Urinary bladder (tissue), 3 donors: ENCODE measurements at regions not wholly inside any gene's neighbourhood (a gene's known extent, or its start where the extent isn't known, plus 50 kb on each side); places are given as distances from the start of the nearest gene placed in this dataset.

Source experiments
- DNase-seq: peaks from one replicate; pipeline ENCODE4 v3.0.0-alpha.2; 2015; ENCODE audit errors: extremely low spot score
- H3K27ac ChIP-seq: one replicate; pipeline ENCODE4 v1.5.1; 2013; ENCODE audit warnings: low read depth, mild to moderate bottlenecking, moderate library complexity
- H3K36me3 ChIP-seq: one replicate; pipeline ENCODE4 v1.6.1; 2013; ENCODE audit warnings: mild to moderate bottlenecking, moderate library complexity; ENCODE audit not compliant: insufficient read depth
- H3K4me1 ChIP-seq: one replicate; pipeline ENCODE4 v1.6.1; 2013; ENCODE audit warnings: mild to moderate bottlenecking, moderate library complexity; ENCODE audit not compliant: insufficient read depth
- H3K4me3 ChIP-seq: one replicate; pipeline ENCODE4 v1.5.1; 2013; ENCODE audit warnings: low read depth, low read length
- whole genome bisulfite sequencing: extraction: QIAGEN DNeasy Blood & Tissue Kit; methylation state at CpG from one replicate; pipeline ENCODE4 v1.1.7; 2013; 5-methylcytosine and 5-hydroxymethylcytosine counted together
- donor health status: healthy with polysubstance abuse.
- donor health status: healthy.

- DNase-seq, result no peak
- H3K4me3 ChIP-seq, result no peak overlapping the region
- 89% methylated on average over 2 of the region's 2 CpGs for WGBS
Observed at GRCh38 chr7:128163473-128163872, 77.6 kb upstream of the LEP start.

GRCh38 chr7:128164061-128164954, 76.8 kb upstream of the LEP start:
- no peak for DNase-seq

More at GRCh38 chr7:128163473-128163872, 77.6 kb upstream of the LEP start:
- H3K36me3 ChIP-seq, result no peaks in the 10 kb centered on the region
- H3K27ac ChIP-seq, result no peak overlapping the region
- no peaks in the 10 kb centered on the region for H3K4me1 ChIP-seq

GRCh38 chr7:128164955-128165670, 76.0 kb upstream of the LEP start:
- no peaks in the 10 kb centered on the region for H3K4me1 ChIP-seq
- no peak overlapping the region for H3K27ac ChIP-seq
- no peaks in the 10 kb centered on the region for H3K36me3 ChIP-seq
- H3K4me3 ChIP-seq, result no peak overlapping the region
- DNase-seq, result no peak
- 82% methylated on average over 6 of the region's 6 CpGs for WGBS

More at GRCh38 chr7:128164061-128164954, 76.8 kb upstream of the LEP start:
- no peaks in the 10 kb centered on the region for H3K4me1 ChIP-seq
- no peak overlapping the region for H3K27ac ChIP-seq
- no peaks in the 10 kb centered on the region for H3K36me3 ChIP-seq
- no peak overlapping the region for H3K4me3 ChIP-seq
- 67% methylated on average over 6 of the region's 6 CpGs for WGBS

GRCh38 chr7:128165927-128166420, 75.1 kb upstream of the LEP start:
- Histone ChIP-seq H3K4me1 (no peaks in the 10 kb centered on the region), H3K36me3 (no peaks in the 10 kb centered on the region), H3K27ac (no peak overlapping the region), H3K4me3 (no peak overlapping the region)
- no peak for DNase-seq
- 24% methylated on average over 14 of the region's 14 CpGs for WGBS

GRCh38 chr7:128166603-128167041, 74.5 kb upstream of the LEP start:
- under 1% methylated on average over 44 of the region's 44 CpGs for WGBS
- no peak for DNase-seq
- Histone ChIP-seq H3K4me3 (peak overlapping the region; percentile 33), H3K36me3 (no peaks in the 10 kb centered on the region), H3K27ac (no peak overlapping the region), H3K4me1 (no peaks in the 10 kb centered on the region)

GRCh38 chr7:128167042-128167701, 73.9 kb upstream of the LEP start:
- Histone ChIP-seq H3K4me3 (peak overlapping the region; percentile 33), H3K36me3 (no peaks in the 10 kb centered on the region), H3K27ac (no peak overlapping the region), H3K4me1 (no peaks in the 10 kb centered on the region)
- peak; percentile 47 for DNase-seq
- under 1% methylated on average over 59 of the region's 59 CpGs for WGBS

GRCh38 chr7:128167791-128168666, 73.0 kb upstream of the LEP start:
- H3K27ac ChIP-seq, result no peak overlapping the region
- no peaks in the 10 kb centered on the region for H3K36me3 ChIP-seq
- no peaks in the 10 kb centered on the region for H3K4me1 ChIP-seq
- WGBS, result 4% methylated on average over 59 of the region's 59 CpGs
- no peak for DNase-seq
- H3K4me3 ChIP-seq, result peak overlapping the region; percentile 33

- no peak overlapping the region for H3K27ac ChIP-seq
- DNase-seq, result no peak
- H3K36me3 ChIP-seq, result no peaks in the 10 kb centered on the region
- 5% methylated on average over 16 of the region's 16 CpGs for WGBS
- no peaks in the 10 kb centered on the region for H3K4me1 ChIP-seq
- no peak overlapping the region for H3K4me3 ChIP-seq
Observed at GRCh38 chr7:128168667-128169210, 72.3 kb upstream of the LEP start.

- Histone ChIP-seq H3K4me1 (no peaks in the 10 kb centered on the region), H3K36me3 (no peaks in the 10 kb centered on the region), H3K4me3 (no peak overlapping the region), H3K27ac (no peak overlapping the region)
- 69% methylated on average over 1 of the region's 1 CpG for WGBS
- DNase-seq, result no peak
Observed at GRCh38 chr7:128170461-128170860, 70.6 kb upstream of the LEP start.

GRCh38 chr7:128171342-128171918, 69.6 kb upstream of the LEP start:
- Histone ChIP-seq H3K4me3 (no peak overlapping the region), H3K27ac (no peak overlapping the region), H3K36me3 (no peaks in the 10 kb centered on the region), H3K4me1 (no peaks in the 10 kb centered on the region)
- no peak for DNase-seq
- WGBS, result 70% methylated on average over 10 of the region's 10 CpGs

GRCh38 chr7:128172151-128172550, 68.9 kb upstream of the LEP start:
- no peaks in the 10 kb centered on the region for H3K36me3 ChIP-seq
- H3K4me1 ChIP-seq, result no peaks in the 10 kb centered on the region
- no peak overlapping the region for H3K27ac ChIP-seq
- WGBS, result 50% methylated on average over 7 of the region's 7 CpGs
- H3K4me3 ChIP-seq, result no peak overlapping the region
- no peak for DNase-seq

GRCh38 chr7:128172963-128173362, 68.1 kb upstream of the LEP start:
- Histone ChIP-seq H3K4me1 (no peaks in the 10 kb centered on the region), H3K27ac (no peak overlapping the region), H3K36me3 (no peaks in the 10 kb centered on the region), H3K4me3 (no peak overlapping the region)
- 72% methylated on average over 6 of the region's 6 CpGs for WGBS
- DNase-seq, result no peak
